ENCODE measurements at regions not wholly inside any gene's neighbourhood (a gene's known extent, or its start where the extent isn't known, plus 50 kb on each side); places are given as distances from the start of the nearest gene placed in this dataset.
"Not testable (repeated sequence)": the region's sequence is repeated elsewhere in the genome, so short reads cannot be mapped to it uniquely, and the experiment has no call there.

DNA sequence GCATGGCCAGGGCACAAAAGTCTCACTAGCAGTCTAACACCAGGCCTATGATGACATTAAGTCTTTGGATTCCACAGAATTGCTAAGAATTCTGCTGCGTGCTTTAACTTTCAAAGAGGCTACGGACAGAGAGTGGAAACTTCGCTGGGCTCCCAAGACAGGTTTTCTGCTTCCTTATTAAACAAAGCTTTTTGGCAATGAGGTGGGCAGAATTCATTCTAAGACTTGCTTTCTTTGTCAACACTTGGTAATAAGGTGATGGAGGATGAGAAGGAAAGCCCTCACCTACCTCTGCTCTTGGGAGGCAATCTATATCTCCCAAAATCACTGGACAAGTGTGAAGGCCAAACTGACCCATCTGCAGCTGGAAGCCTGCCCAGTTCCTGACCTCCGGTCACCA is 231.9 kb downstream of the ATPSCKMT start:
- no peak for DNase-seq (ENCODE audit: low spot score)

GRCh38 chr5:10016559-10016958 is 233.1 kb downstream of the ATPSCKMT start:
- DNase-seq (ENCODE audit: low spot score) = not testable (repeated sequence)

DNA sequence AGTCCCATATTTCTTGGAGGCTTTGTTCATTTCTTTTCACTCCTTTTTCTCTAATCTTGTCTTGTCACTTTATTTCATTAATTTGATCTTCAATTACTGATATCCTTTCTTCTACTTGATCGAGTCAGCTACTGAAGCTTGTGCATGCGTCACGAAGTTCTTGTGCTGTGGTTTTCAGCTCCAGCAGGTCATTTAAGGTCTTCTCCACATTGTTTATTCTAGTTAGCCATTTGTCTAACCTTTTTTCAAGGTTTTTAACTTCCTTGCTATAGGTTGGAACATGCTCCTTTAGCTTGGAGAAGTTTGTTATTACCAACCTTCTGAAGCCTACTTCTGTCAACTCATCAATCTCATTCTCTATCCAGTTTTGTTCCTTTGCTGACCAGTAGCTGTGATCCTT is 234.0 kb downstream of the ATPSCKMT start:
- DNase-seq (ENCODE audit: low spot score) = not testable (repeated sequence)

- no peak for DNase-seq (ENCODE audit: low spot score)
Measured at GRCh38 chr5:10009802-10010201, 239.9 kb downstream of the ATPSCKMT start.

- DNase-seq (ENCODE audit: low spot score) = no peak
Measured at GRCh38 chr5:9987101-9987500, 262.6 kb downstream of the ATPSCKMT start.

- no peak for DNase-seq (ENCODE audit: low spot score)
Measured at GRCh38 chr5:9977070-9977469, 272.6 kb downstream of the ATPSCKMT start.

- DNase-seq (ENCODE audit: low spot score) = no peak
Measured at GRCh38 chr5:9976621-9977020, 273.1 kb downstream of the ATPSCKMT start.

DNA sequence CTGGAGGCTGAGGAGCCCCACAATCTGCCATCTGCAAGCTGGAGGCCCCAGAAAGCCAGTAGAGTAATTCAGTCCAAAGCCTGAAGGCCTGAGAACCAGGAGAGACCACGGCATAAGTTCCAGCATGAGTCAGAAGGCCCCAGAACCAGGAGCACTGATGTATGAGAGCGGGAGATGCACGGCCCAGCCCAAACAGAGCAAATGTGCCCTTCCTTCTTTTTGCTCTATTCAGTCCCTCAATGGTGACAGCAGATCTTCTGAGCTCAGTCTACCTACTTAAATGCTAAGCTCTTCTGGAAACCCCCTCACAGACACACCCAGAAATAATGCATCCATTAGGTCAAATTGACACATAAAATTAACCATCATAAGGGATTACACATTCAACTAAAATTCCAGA is 277.6 kb downstream of the ATPSCKMT start:
- DNase-seq (ENCODE audit: low spot score) = no peak

DNA sequence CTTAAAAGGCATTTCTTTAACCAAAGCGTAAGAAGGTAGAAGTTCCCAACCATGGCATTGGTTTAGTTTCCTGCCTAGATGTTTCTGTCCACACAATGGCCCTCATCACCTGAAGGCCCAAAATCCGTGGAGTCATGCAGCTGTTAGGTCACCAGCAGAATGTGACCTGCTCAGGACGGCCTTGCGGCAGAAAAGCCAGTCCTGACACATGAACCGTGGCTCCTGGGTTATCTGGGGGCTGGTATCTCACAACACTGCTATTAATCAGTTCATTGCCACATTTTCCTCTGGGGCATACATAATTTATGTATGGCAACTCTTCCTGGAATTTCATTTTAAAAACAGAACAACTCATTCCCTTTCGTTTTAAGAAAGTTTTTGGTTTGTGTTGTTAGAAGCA is 278.4 kb downstream of the ATPSCKMT start:
- DNase-seq (ENCODE audit: low spot score) = no peak

- DNase-seq (ENCODE audit: low spot score) = no peak
Measured at GRCh38 chr5:9958914-9959313, 290.8 kb downstream of the ATPSCKMT start.

- DNase-seq (ENCODE audit: low spot score) = no peak
Measured at GRCh38 chr5:9957214-9957613, 292.5 kb downstream of the ATPSCKMT start.

DNA sequence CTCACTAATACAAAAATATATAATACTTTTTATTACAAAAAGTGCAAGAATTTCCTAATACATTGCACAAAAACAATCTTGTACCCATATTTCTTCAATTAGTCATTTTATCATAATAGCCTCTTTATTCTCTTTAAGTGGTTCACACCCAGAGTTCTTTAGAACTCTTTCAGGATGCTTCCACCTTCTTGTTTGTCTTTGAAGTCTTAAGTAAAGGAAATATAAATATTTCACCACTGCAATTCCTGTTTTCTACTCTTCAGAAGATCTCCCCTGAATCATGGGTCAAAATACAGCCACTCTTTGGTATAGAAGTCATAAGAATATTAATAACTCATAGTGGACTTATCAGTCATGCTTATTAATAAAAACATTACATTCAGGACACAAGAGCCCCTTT is 293.0 kb downstream of the ATPSCKMT start:
- DNase-seq (ENCODE audit: low spot score) = no peak

GRCh38 chr5:9955586-9955985 is 294.1 kb downstream of the ATPSCKMT start:
- DNase-seq (ENCODE audit: low spot score) = no peak

- DNase-seq (ENCODE audit: low spot score) = no peak
Measured at GRCh38 chr5:9954869-9955268, 294.8 kb downstream of the ATPSCKMT start.

DNA sequence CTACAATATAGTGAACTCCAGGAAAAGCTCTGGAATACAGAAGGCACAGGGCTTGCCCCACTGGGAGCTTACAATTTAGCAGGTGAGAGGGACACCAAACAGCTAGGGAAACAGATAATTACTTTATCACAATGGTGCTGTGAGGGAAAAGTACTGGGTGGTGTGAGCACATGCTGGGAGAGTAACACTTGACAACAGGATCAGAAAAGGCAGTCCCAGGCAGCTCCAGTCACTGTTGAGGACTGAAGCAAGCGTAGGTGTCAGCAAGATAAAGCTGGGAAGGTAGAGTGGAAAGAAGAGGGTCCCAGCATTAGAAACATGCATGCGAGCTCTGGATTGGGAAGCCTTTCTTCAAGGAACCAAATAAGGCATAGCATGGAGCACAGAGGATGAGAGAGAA is 296.0 kb downstream of the ATPSCKMT start:
- DNase-seq (ENCODE audit: low spot score) = no peak

- no peak for DNase-seq (ENCODE audit: low spot score)
Measured at GRCh38 chr5:9951865-9952516, 297.7 kb downstream of the ATPSCKMT start.

GRCh38 chr5:9947944-9948343 is 301.7 kb downstream of the ATPSCKMT start:
- no peak for DNase-seq (ENCODE audit: low spot score)

- DNase-seq (ENCODE audit: low spot score) = no peak
Measured at GRCh38 chr5:9947225-9947714, 302.4 kb downstream of the ATPSCKMT start.

GRCh38 chr5:9932770-9933169 is 302.6 kb upstream of the TAS2R1 start:
- DNase-seq (ENCODE audit: low spot score) = no peak

GRCh38 chr5:9930156-9930555 is 300.0 kb upstream of the TAS2R1 start:
- DNase-seq (ENCODE audit: low spot score) = no peak

- DNase-seq (ENCODE audit: low spot score) = no peak
Measured at GRCh38 chr5:9928326-9928725, 298.2 kb upstream of the TAS2R1 start.

- DNase-seq (ENCODE audit: low spot score) = no peak
Measured at GRCh38 chr5:9927521-9927997, 297.4 kb upstream of the TAS2R1 start.

DNA sequence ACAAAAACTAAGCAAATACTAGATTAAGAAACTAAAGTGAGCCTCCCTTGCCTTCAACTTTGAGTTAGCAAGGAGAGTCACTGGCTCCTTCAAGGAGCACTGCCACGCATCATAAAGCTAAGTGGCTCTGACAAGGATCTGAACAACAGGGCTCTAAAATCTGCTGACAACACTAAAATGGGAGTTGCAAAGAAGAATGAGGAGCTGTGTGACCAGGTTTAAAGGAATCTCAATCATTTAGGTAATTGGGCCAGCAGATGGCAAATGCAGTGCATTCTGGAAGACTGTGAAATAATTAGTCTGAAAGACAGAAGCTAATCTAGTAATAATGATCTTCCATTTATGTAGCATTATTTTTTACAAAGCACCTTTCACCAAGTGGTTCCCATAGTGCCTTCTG is 297.0 kb upstream of the TAS2R1 start:
- no peak for DNase-seq (ENCODE audit: low spot score)

DNA sequence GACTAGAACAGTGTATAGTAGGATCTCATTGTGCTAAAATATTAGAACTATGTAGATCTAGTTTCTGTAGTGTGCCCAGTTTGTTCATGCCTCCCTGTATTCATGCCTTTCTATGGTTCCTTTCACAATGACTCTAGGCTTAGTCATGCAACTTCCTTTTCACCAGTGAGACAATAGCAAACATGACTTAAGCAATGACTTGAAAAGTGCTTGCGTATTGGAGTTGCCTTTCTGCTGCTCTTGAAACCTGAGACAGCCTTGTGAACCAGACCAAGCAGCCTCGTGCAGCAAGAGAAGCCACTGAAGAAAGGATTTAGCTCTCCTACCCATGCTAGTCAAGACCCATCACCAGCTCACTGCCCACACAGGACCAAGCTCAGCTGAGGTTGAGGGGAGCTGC is 294.5 kb upstream of the TAS2R1 start:
- no peak for DNase-seq (ENCODE audit: low spot score)

All from Ammon's horn (tissue), 1 donor.